ENCODE measurements at regions not wholly inside any gene's neighbourhood (a gene's known extent, or its start where the extent isn't known, plus 50 kb on each side); places are given as distances from the start of the nearest gene placed in this dataset.

DNA sequence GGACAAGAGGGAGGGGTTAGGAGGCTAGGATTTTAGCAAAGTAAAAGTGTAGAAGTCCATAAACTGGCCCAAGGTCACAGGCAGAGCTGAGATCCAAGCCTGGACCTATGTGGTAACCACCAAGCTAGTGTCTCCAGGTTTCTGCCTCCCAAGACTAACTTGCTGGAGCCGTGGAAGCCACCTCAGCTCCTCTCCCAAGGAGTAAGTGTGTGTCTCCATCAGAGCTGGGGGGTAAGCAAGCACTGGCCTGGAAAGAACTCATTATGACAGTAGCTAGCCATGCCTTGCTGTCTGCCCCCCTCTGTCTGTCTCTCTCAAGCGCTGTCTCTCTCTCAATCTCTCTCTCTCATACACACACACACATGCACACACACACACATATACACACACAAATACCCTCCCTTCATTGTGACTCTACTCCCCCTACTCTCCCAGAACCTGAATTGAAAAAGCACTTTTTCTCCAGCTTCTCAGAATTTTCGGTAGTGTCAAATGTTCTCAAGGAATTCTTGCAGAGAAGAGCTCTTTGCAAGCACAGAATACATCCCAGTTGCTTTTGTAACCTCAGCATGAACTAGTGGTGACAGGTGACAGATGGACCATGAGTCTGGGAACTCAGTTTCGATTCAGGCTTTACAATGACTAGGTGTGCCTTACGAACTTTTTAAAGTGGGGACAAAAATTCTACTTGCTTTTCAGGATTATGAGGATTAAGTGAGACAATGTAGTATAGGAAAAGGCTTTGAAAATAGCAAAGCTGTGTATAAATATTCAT lies 238.0 kb upstream of the FGGY start:
- TF ChIP-seq, protein P1, sequence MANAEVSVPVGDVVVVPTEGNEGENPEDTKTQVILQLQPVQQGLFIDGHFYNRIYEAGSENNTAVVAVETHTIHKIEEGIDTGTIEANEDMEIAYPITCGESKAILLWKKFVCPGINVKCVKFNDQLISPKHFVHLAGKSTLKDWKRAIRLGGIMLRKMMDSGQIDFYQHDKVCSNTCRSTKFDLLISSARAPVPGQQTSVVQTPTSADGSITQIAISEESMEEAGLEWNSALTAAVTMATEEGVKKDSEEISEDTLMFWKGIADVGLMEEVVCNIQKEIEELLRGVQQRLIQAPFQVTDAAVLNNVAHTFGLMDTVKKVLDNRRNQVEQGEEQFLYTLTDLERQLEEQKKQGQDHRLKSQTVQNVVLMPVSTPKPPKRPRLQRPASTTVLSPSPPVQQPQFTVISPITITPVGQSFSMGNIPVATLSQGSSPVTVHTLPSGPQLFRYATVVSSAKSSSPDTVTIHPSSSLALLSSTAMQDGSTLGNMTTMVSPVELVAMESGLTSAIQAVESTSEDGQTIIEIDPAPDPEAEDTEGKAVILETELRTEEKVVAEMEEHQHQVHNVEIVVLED (CRISPR knock-in tag; IDR thresholded peaks at IDR 0.05) = no peak
- TF ChIP-seq, protein P2, sequence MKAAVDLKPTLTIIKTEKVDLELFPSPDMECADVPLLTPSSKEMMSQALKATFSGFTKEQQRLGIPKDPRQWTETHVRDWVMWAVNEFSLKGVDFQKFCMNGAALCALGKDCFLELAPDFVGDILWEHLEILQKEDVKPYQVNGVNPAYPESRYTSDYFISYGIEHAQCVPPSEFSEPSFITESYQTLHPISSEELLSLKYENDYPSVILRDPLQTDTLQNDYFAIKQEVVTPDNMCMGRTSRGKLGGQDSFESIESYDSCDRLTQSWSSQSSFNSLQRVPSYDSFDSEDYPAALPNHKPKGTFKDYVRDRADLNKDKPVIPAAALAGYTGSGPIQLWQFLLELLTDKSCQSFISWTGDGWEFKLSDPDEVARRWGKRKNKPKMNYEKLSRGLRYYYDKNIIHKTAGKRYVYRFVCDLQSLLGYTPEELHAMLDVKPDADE (conservative IDR thresholded peaks at IDR 0.05; ENCODE audit: control insufficient read depth, low read depth, low read length) = no peak
- TF ChIP-seq ZBTB7A (IDR thresholded peaks at IDR 0.05; ENCODE audit: borderline replicate concordance, control insufficient read depth, low read depth, low read length) = no peak
